SK-N-DZ (cell line): ENCODE measurements at regions not wholly inside any gene's neighbourhood (a gene's known extent, or its start where the extent isn't known, plus 50 kb on each side); places are given as distances from the start of the nearest gene placed in this dataset.
"Not testable (repeated sequence)": the region's sequence is repeated elsewhere in the genome, so short reads cannot be mapped to it uniquely, and the experiment has no call there.

ENCODE experiments used
- DNase-seq: peaks from one replicate; pipeline ENCODE4 v3.0.0-alpha.2; 2015; ENCODE audit warnings: low spot score

DNA sequence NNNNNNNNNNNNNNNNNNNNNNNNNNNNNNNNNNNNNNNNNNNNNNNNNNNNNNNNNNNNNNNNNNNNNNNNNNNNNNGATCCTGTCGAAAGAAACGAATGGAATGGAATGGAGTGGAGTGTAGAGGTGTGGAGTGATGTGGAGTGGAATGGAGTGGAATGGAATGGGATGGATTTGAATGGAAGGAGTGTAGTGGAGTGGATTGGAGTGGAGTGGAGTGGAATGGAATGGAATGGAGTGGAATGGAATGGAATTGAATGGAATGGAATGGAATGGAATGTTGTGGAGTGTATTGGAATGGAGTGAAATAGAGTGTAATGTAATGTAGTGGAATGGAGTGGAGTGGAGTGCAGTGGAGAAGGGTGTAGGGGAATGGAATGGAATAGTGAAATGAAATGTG lies 1275.4 kb upstream of the TPTE start:
- not testable (repeated sequence) for DNase-seq

- DNase-seq, result peak; percentile 23
Measured at GRCh38 chr21:9246481-9247289, 1274.7 kb upstream of the TPTE start.

DNA sequence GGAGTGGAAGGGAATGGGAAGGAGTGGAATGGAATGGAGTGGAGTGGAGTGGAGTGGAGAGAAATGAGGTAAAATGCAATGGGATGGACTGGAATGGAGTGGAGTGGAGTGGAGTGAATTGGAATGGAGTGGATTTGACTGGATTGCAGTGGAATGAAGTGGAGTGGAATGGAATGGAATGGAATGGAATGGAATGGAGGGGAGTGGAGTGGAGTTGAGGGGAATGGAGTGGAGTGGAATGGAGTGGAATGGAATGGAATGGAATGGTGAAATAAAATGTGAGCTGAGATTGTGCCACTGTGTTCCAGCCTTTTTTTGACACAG lies 1274.1 kb upstream of the TPTE start:
- not testable (repeated sequence) for DNase-seq

DNA sequence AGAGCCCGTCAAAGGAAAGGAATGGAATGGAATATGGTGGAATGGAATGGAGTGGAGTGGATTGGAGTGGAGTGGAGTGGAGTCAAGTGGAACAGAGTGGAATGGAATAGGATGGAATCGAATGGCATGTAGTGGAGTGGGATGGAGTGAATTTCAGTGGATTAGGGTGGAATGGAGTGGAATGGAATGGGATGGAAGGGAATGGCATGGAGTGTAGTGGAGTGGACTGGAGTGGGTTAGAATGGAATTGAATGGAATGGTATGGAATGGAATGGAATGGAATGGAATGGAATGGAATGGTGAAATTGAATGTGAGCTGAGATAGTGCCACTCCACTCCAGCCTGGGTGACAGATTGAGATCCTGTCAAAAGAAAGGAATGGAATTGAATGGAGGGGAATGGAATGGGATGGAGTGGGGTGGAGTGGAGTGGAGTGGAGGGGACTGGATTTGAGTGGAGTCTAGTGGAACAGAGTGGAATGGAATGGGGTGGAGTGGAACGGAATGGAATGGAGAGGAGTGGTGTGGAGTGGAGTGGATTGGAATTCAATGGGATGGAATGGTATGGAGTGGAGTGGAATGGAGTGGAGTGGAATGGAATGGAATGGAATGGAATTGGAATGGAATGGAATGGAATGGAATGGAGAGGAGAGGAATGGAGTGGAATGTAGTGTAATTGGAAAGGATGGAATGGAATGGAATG lies 1273.6 kb upstream of the TPTE start:
- DNase-seq, result not testable (repeated sequence)
